Liver (tissue), 8 donors: ENCODE measurements at regions not wholly inside any gene's neighbourhood (a gene's known extent, or its start where the extent isn't known, plus 50 kb on each side); places are given as distances from the start of the nearest gene placed in this dataset.

ENCODE experiments used
- DNase-seq: peaks from one replicate; pipeline ENCODE4 v3.0.0-alpha.2; 2017; ENCODE audit warnings: low spot score
- H3K27ac ChIP-seq, 2 donors: one replicate each; pipeline ENCODE4 v1.7.0; 2013; ENCODE audit warnings: inconsistent platforms in 2 of 2, low read length in 2 of 2, control low read depth in 1 of 2, low read depth in 1 of 2, mild to moderate bottlenecking in 1 of 2
- H3K27me3 ChIP-seq, 4 donors: one replicate each; pipeline versions ENCODE4 v1.6.1 to v1.7.0; 2013; ENCODE audit warnings: low read length in 3 of 4, inconsistent platforms in 1 of 4, mild to moderate bottlenecking in 1 of 4, moderate library complexity in 1 of 4; ENCODE audit not compliant: control insufficient read depth in 4 of 4, insufficient read depth in 4 of 4
- H3K36me3 ChIP-seq, 4 donors: one replicate each; pipeline versions ENCODE4 v1.6.1 to v1.7.0; 2013; ENCODE audit warnings: low read length in 3 of 4, mild to moderate bottlenecking in 3 of 4, low read depth in 1 of 4, moderate library complexity in 1 of 4; ENCODE audit not compliant: control insufficient read depth in 4 of 4, insufficient read depth in 3 of 4
- H3K4me1 ChIP-seq, 4 donors: one replicate each; pipeline versions ENCODE4 v1.6.1 to v1.7.0; 2013; ENCODE audit warnings: low read length in 3 of 4, mild to moderate bottlenecking in 3 of 4, moderate library complexity in 1 of 4; ENCODE audit not compliant: control insufficient read depth in 4 of 4, insufficient read depth in 4 of 4
- H3K4me3 ChIP-seq, 3 donors: one replicate each; pipeline versions ENCODE4 v1.6.1 to v1.7.0; 2013; ENCODE audit warnings: low read length in 3 of 3, control low read depth in 1 of 3, low read depth in 1 of 3, mild to moderate bottlenecking in 1 of 3
- H3K9ac ChIP-seq, 2 donors: one replicate each; pipeline ENCODE4 v1.7.0; 2013; ENCODE audit warnings: low read length in 2 of 2, mild to moderate bottlenecking in 2 of 2, moderate library complexity in 2 of 2, control low read depth in 1 of 2, low read depth in 1 of 2
- H3K9me3 ChIP-seq, 4 donors: one replicate each; pipeline versions ENCODE4 v1.6.1 to v1.7.0; 2013; ENCODE audit warnings: low read length in 3 of 4; ENCODE audit not compliant: control insufficient read depth in 4 of 4
- FOXA1 ChIP-seq: IDR thresholded peaks from 2 replicates; pipeline ENCODE4 v1.6.1; 2016; ENCODE audit warnings: antibody characterized with exemption
- FOXA2 ChIP-seq: IDR thresholded peaks from 2 replicates; pipeline ENCODE4 v1.6.1; 2016; ENCODE audit warnings: antibody characterized with exemption
- GABPA ChIP-seq, 2 donors: IDR thresholded peaks in 1 of 2; conservative IDR thresholded peaks in 1 of 2; 2 replicates each; pipeline ENCODE4 v1.6.1; 2016; ENCODE audit warnings: antibody characterized with exemption in 2 of 2, mild to moderate bottlenecking in 1 of 2, moderate library complexity in 1 of 2
- HNF4A ChIP-seq, 2 donors: conservative IDR thresholded peaks; 2 replicates each; pipeline ENCODE4 v1.6.1; 2016; ENCODE audit warnings: antibody characterized with exemption in 2 of 2, mild to moderate bottlenecking in 2 of 2
- HNF4G ChIP-seq: IDR thresholded peaks from 2 replicates; pipeline ENCODE4 v1.6.1; 2016; ENCODE audit warnings: antibody characterized with exemption
- JUND ChIP-seq, 2 donors: IDR thresholded peaks; 2 replicates each; pipeline ENCODE4 v1.6.1; 2016; ENCODE audit warnings: antibody characterized with exemption in 2 of 2
- NR2F2 ChIP-seq: IDR thresholded peaks from 2 replicates; pipeline ENCODE4 v1.6.1; 2016; ENCODE audit warnings: antibody characterized with exemption
- RAD21 ChIP-seq, 2 donors: IDR thresholded peaks; 2 replicates each; pipeline ENCODE4 v1.6.1; 2016; ENCODE audit warnings: antibody characterized with exemption in 2 of 2, mild to moderate bottlenecking in 2 of 2
- RXRA ChIP-seq, 2 donors: IDR thresholded peaks; 2 replicates each; pipeline ENCODE4 v1.6.1; 2017 to 2018; ENCODE audit warnings: antibody characterized with exemption in 2 of 2, mild to moderate bottlenecking in 1 of 2
- SP1 ChIP-seq: IDR thresholded peaks from 2 replicates; pipeline ENCODE4 v1.6.1; 2018; ENCODE audit warnings: antibody characterized with exemption, mild to moderate bottlenecking
- TAF1 ChIP-seq: conservative IDR thresholded peaks from 2 replicates; pipeline ENCODE4 v1.6.1; 2016; ENCODE audit warnings: antibody characterized with exemption, mild to moderate bottlenecking
- YY1 ChIP-seq: IDR thresholded peaks from 2 replicates; pipeline ENCODE4 v1.6.1; 2016; ENCODE audit warnings: antibody characterized with exemption, mild to moderate bottlenecking
- WGBS: extraction: QIAGEN DNeasy Blood & Tissue Kit; methylation state at CpG from one replicate; pipeline ENCODE4 v1.1.7; 2013; 5-methylcytosine and 5-hydroxymethylcytosine counted together
- TF ChIP-seq, protein P1 (sequence below): IDR thresholded peaks from 2 replicates; pipeline ENCODE4 v1.6.1; 2016; ENCODE audit warnings: antibody characterized with exemption
- TF ChIP-seq, protein P2 (sequence below): IDR thresholded peaks from 2 replicates; pipeline ENCODE4 v1.6.1; 2016; ENCODE audit warnings: antibody characterized with exemption
- TF ChIP-seq, protein P3 (sequence below): fragments of 150-350 bp; IDR thresholded peaks from 2 replicates; pipeline ENCODE4 v1.5.1; 2017; ENCODE audit warnings: improper control_type of control experiment, low read depth, low read length; ENCODE audit not compliant: missing input control
- TF ChIP-seq, protein P4 (sequence below): IDR thresholded peaks from 2 replicates; pipeline ENCODE4 v1.6.1; 2016; ENCODE audit warnings: antibody characterized with exemption, mild to moderate bottlenecking
- TF ChIP-seq, protein P5 (sequence below): IDR thresholded peaks from 2 replicates; pipeline ENCODE4 v1.6.1; 2016; ENCODE audit warnings: antibody characterized with exemption
- donor health status: healthy.
- donor health status: healthy.
- donor health status: healthy.
- donor health status: healthy.
- donor health status: healthy.

DNA sequence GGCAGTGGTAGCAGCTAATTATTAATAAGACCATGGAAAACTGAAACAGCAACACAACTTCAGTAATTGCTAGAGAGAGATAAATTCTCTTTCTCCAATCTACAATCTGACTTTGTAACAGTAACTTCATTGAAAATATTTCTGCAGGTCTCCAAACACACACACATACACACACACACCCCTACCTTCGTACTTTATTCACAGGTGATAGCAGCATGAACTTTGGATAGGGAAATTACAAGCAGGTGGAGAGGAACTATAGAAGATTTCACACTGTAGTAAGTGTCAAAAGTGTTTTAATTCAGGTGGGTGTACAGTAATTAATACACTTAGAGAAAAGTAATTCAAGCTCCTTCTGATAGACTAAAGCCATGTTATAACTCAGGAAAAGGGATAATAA is 587.5 kb downstream of the TUSC7 start:
- Histone ChIP-seq H3K9me3 (no peaks in the 10 kb centered on the region), H3K27ac (no peak overlapping the region), H3K4me1 (no peaks in the 10 kb centered on the region), H3K27me3 (no peaks in the 10 kb centered on the region), H3K9ac (no peak overlapping the region), H3K36me3 (no peaks in the 10 kb centered on the region), H3K4me3 (no peak overlapping the region)
- DNase-seq = no peak
- no peak for TF ChIP-seq FOXA2
- TF ChIP-seq, protein P1, sequence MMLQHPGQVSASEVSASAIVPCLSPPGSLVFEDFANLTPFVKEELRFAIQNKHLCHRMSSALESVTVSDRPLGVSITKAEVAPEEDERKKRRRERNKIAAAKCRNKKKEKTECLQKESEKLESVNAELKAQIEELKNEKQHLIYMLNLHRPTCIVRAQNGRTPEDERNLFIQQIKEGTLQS = no peak
- no peak for TF ChIP-seq GABPA (IDR thresholded peaks at IDR 0.05 in 1 of 2, conservative IDR thresholded peaks at IDR 0.05 in 1 of 2)
- no peak for TF ChIP-seq YY1
- TF ChIP-seq, protein P2, sequence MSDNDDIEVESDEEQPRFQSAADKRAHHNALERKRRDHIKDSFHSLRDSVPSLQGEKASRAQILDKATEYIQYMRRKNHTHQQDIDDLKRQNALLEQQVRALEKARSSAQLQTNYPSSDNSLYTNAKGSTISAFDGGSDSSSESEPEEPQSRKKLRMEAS = no peak
- no peak for TF ChIP-seq SP1
- no peak for TF ChIP-seq RAD21 (IDR thresholded peaks at IDR 0.05)
- TF ChIP-seq, protein P3, sequence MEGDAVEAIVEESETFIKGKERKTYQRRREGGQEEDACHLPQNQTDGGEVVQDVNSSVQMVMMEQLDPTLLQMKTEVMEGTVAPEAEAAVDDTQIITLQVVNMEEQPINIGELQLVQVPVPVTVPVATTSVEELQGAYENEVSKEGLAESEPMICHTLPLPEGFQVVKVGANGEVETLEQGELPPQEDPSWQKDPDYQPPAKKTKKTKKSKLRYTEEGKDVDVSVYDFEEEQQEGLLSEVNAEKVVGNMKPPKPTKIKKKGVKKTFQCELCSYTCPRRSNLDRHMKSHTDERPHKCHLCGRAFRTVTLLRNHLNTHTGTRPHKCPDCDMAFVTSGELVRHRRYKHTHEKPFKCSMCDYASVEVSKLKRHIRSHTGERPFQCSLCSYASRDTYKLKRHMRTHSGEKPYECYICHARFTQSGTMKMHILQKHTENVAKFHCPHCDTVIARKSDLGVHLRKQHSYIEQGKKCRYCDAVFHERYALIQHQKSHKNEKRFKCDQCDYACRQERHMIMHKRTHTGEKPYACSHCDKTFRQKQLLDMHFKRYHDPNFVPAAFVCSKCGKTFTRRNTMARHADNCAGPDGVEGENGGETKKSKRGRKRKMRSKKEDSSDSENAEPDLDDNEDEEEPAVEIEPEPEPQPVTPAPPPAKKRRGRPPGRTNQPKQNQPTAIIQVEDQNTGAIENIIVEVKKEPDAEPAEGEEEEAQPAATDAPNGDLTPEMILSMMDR = no peak
- TF ChIP-seq JUND (IDR thresholded peaks at IDR 0.05) = no peak
- TF ChIP-seq RXRA (IDR thresholded peaks at IDR 0.05) = no peak
- no peak for TF ChIP-seq HNF4A (conservative IDR thresholded peaks at IDR 0.05)
- TF ChIP-seq TAF1 = no peak
- no peak for TF ChIP-seq FOXA1
- TF ChIP-seq, protein P4, sequence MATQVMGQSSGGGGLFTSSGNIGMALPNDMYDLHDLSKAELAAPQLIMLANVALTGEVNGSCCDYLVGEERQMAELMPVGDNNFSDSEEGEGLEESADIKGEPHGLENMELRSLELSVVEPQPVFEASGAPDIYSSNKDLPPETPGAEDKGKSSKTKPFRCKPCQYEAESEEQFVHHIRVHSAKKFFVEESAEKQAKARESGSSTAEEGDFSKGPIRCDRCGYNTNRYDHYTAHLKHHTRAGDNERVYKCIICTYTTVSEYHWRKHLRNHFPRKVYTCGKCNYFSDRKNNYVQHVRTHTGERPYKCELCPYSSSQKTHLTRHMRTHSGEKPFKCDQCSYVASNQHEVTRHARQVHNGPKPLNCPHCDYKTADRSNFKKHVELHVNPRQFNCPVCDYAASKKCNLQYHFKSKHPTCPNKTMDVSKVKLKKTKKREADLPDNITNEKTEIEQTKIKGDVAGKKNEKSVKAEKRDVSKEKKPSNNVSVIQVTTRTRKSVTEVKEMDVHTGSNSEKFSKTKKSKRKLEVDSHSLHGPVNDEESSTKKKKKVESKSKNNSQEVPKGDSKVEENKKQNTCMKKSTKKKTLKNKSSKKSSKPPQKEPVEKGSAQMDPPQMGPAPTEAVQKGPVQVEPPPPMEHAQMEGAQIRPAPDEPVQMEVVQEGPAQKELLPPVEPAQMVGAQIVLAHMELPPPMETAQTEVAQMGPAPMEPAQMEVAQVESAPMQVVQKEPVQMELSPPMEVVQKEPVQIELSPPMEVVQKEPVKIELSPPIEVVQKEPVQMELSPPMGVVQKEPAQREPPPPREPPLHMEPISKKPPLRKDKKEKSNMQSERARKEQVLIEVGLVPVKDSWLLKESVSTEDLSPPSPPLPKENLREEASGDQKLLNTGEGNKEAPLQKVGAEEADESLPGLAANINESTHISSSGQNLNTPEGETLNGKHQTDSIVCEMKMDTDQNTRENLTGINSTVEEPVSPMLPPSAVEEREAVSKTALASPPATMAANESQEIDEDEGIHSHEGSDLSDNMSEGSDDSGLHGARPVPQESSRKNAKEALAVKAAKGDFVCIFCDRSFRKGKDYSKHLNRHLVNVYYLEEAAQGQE = no peak
- 47% methylated on average over 1 of the region's 1 CpG for WGBS

DNA sequence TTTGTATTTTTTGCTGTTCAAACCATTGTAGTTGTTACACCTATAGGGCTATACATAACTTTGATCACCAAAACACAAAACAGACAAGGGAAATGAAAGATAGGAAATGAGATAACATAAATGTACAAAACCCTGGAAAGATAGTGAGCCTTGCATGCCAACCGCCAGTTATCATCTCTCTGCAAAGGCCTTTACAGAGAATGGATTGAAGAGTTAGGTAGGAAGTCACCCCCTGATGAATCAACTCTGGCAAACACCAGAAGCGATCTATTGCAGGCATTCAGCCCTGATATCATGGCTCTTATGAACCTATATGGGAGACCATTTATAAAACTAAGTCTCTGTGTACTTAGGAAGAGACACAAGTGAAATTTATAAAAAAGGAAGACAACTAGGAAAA is 588.0 kb downstream of the TUSC7 start:
- Histone ChIP-seq H3K27me3 (no peaks in the 10 kb centered on the region), H3K36me3 (no peaks in the 10 kb centered on the region), H3K4me1 (peaks cover 0 to 3% (median 0%) of the 10 kb centered on the region in 4 donors), H3K9ac (no peak overlapping the region), H3K4me3 (no peak overlapping the region), H3K9me3 (no peaks in the 10 kb centered on the region), H3K27ac (no peak overlapping the region)
- TF ChIP-seq NR2F2 = no peak
- TF ChIP-seq, protein P3 = no peak
- TF ChIP-seq GABPA (IDR thresholded peaks at IDR 0.05 in 1 of 2, conservative IDR thresholded peaks at IDR 0.05 in 1 of 2) = no peak
- TF ChIP-seq HNF4A (conservative IDR thresholded peaks at IDR 0.05) = no peak
- no peak for TF ChIP-seq RAD21 (IDR thresholded peaks at IDR 0.05)
- TF ChIP-seq FOXA1 = no peak
- TF ChIP-seq HNF4G = no peak
- TF ChIP-seq SP1 = no peak
- TF ChIP-seq YY1 = no peak
- TF ChIP-seq, protein P4 = no peak
- TF ChIP-seq, protein P5, sequence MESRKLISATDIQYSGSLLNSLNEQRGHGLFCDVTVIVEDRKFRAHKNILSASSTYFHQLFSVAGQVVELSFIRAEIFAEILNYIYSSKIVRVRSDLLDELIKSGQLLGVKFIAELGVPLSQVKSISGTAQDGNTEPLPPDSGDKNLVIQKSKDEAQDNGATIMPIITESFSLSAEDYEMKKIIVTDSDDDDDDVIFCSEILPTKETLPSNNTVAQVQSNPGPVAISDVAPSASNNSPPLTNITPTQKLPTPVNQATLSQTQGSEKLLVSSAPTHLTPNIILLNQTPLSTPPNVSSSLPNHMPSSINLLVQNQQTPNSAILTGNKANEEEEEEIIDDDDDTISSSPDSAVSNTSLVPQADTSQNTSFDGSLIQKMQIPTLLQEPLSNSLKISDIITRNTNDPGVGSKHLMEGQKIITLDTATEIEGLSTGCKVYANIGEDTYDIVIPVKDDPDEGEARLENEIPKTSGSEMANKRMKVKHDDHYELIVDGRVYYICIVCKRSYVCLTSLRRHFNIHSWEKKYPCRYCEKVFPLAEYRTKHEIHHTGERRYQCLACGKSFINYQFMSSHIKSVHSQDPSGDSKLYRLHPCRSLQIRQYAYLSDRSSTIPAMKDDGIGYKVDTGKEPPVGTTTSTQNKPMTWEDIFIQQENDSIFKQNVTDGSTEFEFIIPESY = no peak
- TF ChIP-seq, protein P2 = no peak
- no peak for TF ChIP-seq TAF1
- no peak for DNase-seq
- WGBS = 83% methylated on average over 2 of the region's 2 CpGs
